SK-N-SH (cell line): ENCODE measurements at regions not wholly inside any gene's neighbourhood (a gene's known extent, or its start where the extent isn't known, plus 50 kb on each side); places are given as distances from the start of the nearest gene placed in this dataset.

Experiments
- GATA2 ChIP-seq: sonication (generic); formaldehyde crosslinking; IDR thresholded peaks from 2 replicates; pipeline ENCODE4 v1.5.0; 2020; ENCODE audit warnings: mild to moderate bottlenecking, missing genetic modification reagents
- POLR2AphosphoS5 ChIP-seq: IDR thresholded peaks from 2 replicates; pipeline ENCODE4 v1.6.1; 2012; ENCODE audit warnings: low read depth, low read length
- SIN3A ChIP-seq: IDR thresholded peaks from 2 replicates; pipeline ENCODE4 v1.6.1; 2012; ENCODE audit warnings: low read depth, mild to moderate bottlenecking, low read length, moderate library complexity, borderline replicate concordance
- TF ChIP-seq, protein P1 (sequence below): IDR thresholded peaks from 2 replicates; pipeline ENCODE4 v1.6.1; 2012; ENCODE audit warnings: mild to moderate bottlenecking, low read depth, low read length, moderate library complexity

DNA sequence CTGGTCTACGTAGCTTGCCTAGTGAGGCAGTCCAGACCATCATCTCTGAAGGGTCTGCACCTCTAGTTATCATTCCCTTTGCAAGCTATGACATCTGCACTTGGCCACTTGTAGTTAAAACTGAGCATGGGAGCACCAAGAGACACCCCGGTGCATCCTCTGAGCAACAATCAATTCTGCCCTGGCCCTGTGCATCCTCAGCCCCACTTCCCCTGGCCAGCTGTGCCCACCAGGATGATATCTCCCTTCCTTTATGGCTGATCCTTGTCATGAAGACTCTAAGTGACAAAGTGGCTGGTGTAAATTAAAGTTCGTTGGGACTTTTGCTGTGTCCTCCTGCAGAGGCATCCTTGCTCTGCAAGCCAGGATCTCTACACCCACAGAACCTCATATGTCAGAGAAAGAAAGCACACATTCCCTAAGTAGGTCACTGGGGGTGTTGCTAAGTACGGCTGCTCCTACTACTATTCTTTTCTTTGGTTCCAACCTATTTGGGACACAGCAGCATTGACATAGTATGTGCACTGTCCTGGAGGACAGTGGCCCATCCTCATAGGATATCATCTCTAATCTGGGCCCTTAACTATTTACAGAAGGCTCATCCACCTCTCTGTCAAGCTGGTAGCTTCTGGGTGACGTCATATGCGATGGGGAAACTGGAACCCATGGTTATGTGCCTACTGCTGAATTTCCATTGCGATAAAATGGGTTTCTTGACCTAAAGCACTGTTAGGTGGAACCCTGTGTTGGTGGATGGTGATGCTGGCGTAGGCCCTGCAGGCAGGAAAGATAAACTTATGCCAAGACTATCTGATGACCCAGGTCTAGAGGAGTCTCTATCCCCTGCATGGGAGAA is 384.3 kb upstream of the ID2 start:
- TF ChIP-seq SIN3A = no peak
- no peak for TF ChIP-seq GATA2 (CRISPR knock-in tag)
- TF ChIP-seq POLR2AphosphoS5 = no peak
- TF ChIP-seq, protein P1, sequence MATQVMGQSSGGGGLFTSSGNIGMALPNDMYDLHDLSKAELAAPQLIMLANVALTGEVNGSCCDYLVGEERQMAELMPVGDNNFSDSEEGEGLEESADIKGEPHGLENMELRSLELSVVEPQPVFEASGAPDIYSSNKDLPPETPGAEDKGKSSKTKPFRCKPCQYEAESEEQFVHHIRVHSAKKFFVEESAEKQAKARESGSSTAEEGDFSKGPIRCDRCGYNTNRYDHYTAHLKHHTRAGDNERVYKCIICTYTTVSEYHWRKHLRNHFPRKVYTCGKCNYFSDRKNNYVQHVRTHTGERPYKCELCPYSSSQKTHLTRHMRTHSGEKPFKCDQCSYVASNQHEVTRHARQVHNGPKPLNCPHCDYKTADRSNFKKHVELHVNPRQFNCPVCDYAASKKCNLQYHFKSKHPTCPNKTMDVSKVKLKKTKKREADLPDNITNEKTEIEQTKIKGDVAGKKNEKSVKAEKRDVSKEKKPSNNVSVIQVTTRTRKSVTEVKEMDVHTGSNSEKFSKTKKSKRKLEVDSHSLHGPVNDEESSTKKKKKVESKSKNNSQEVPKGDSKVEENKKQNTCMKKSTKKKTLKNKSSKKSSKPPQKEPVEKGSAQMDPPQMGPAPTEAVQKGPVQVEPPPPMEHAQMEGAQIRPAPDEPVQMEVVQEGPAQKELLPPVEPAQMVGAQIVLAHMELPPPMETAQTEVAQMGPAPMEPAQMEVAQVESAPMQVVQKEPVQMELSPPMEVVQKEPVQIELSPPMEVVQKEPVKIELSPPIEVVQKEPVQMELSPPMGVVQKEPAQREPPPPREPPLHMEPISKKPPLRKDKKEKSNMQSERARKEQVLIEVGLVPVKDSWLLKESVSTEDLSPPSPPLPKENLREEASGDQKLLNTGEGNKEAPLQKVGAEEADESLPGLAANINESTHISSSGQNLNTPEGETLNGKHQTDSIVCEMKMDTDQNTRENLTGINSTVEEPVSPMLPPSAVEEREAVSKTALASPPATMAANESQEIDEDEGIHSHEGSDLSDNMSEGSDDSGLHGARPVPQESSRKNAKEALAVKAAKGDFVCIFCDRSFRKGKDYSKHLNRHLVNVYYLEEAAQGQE = no peak
